Transverse colon (tissue), 4 donors: ENCODE measurements at regions not wholly inside any gene's neighbourhood (a gene's known extent, or its start where the extent isn't known, plus 50 kb on each side); places are given as distances from the start of the nearest gene placed in this dataset.

Experiments used
- EP300 ChIP-seq: sonication (generic); formaldehyde crosslinking; IDR thresholded peaks from one replicate; pipeline ENCODE4 v1.6.1; 2017; ENCODE audit warnings: antibody characterized with exemption, low read depth
- POLR2A ChIP-seq: fragments of 450-650 bp; IDR thresholded peaks from one replicate; pipeline ENCODE4 v1.6.1; 2016; ENCODE audit warnings: antibody characterized with exemption, mild to moderate bottlenecking, moderate library complexity
- POLR2AphosphoS5 ChIP-seq, 3 donors: sonication (generic); formaldehyde crosslinking; IDR thresholded peaks; one replicate each; pipeline ENCODE4 v1.6.1; 2016; ENCODE audit warnings: antibody characterized with exemption in 3 of 3
- TF ChIP-seq, protein P1 (sequence below), 5 experiments: fragments of 200-600 bp in 3 of 5; fragments of 450-650 bp in 2 of 5; sonication (generic) in 3 of 5; IDR thresholded peaks; 1 replicate in 2 of 5; 2 replicates in 3 of 5; pipeline ENCODE4 v1.5.1; 2016 to 2017; ENCODE audit warnings: antibody characterized with exemption in 5 of 5, inconsistent platforms in 3 of 5, mild to moderate bottlenecking in 2 of 5, moderate library complexity in 1 of 5

DNA sequence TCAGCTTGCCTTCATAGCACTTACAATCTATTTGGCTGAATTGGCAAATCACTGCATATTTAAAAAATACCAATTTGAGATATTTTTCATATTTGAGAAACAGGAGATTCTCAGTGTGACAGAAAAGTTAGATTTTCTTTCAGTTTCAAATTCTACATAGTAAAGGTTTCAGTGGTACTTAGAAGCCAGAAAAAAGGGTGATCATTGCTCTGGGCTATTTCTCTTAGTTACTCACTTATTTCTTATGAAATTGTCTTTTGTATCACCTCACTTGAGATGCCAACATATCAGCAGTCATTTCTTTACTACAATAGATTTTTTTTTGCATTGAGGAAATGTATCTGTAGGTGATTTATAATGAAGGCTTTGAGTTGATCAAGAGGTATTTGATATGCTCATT lies 478.2 kb downstream of the GATA3 start:
- TF ChIP-seq, protein P1, sequence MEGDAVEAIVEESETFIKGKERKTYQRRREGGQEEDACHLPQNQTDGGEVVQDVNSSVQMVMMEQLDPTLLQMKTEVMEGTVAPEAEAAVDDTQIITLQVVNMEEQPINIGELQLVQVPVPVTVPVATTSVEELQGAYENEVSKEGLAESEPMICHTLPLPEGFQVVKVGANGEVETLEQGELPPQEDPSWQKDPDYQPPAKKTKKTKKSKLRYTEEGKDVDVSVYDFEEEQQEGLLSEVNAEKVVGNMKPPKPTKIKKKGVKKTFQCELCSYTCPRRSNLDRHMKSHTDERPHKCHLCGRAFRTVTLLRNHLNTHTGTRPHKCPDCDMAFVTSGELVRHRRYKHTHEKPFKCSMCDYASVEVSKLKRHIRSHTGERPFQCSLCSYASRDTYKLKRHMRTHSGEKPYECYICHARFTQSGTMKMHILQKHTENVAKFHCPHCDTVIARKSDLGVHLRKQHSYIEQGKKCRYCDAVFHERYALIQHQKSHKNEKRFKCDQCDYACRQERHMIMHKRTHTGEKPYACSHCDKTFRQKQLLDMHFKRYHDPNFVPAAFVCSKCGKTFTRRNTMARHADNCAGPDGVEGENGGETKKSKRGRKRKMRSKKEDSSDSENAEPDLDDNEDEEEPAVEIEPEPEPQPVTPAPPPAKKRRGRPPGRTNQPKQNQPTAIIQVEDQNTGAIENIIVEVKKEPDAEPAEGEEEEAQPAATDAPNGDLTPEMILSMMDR (IDR thresholded peaks at IDR 0.05), result no peak
- TF ChIP-seq POLR2A (no peak), EP300 (no peak), POLR2AphosphoS5 (IDR thresholded peaks at IDR 0.05) (no peak)
